K562 (cell line): ENCODE measurements at regions not wholly inside any gene's neighbourhood (a gene's known extent, or its start where the extent isn't known, plus 50 kb on each side); places are given as distances from the start of the nearest gene placed in this dataset.

ENCODE experiments used
- ATAC-seq: fragments of 200-7000 bp; cut with Tn5 transposase; 3 replicates; pipeline ENCODE4 v1.9.1; 2020; ENCODE audit warnings: moderate library complexity
- BruUV-seq: library from RNA; stranded (reverse); fragments of 400-500 nt; replicated peaks from 2 replicates; lab custom pipeline; 2021; lab: Mats Ljungman, UMichigan
- CTCF ChIA-PET: fragments of 300-600 bp; formaldehyde crosslinking; extraction: SDS; loops from one replicate; lab custom pipeline; 2021; ENCODE audit warnings: low intra/inter-chr PET ratio; lab: Yijun Ruan, JAX
- POLR2A ChIA-PET: fragments of 300-600, 350-650 bp; sonication (Branson Sonifier 250); formaldehyde crosslinking; extraction: SDS; loops from one replicate; lab custom pipeline; 2021; ENCODE audit warnings: antibody characterized with exemption, inconsistent platforms; lab: Yijun Ruan, JAX
- DNase-seq, 4 experiments: peaks; one replicate each; pipeline versions ENCODE4 v3.0.0 to v3.0.0-alpha.2; 2011 to 2018; ENCODE audit warnings: low spot score in 3 of 4, mixed read lengths in 3 of 4; ENCODE audit errors: extremely low read depth in 1 of 4
- FAIRE-seq: peaks from 2 replicates; lab custom pipeline; 2011; peaks lifted over from hg19 to GRCh38; lab: Jason Lieb, UNC
- H2AFZ ChIP-seq: 2 replicates; pipeline ENCODE4 v1.6.0; 2011; ENCODE audit warnings: low read depth, low read length, control low read depth, inconsistent platforms
- H3K27ac ChIP-seq: fragments of 200-600 bp; 3 replicates; pipeline ENCODE4 v1.8.0; 2011; ENCODE audit warnings: low read depth, mild to moderate bottlenecking, control low read depth, inconsistent platforms, low read length, moderate library complexity, mixed read lengths; ENCODE audit errors: extremely low read depth
- H3K27me3 ChIP-seq, 2 experiments: fragments of 300-600 bp in 1 of 2; 2 replicates in 1 of 2; 3 replicates in 1 of 2; pipeline versions ENCODE4 v1.6.0 to v1.8.0; 2011; ENCODE audit warnings: inconsistent platforms in 2 of 2, low read length in 2 of 2, mild to moderate bottlenecking in 1 of 2, mixed read lengths in 1 of 2, moderate library complexity in 1 of 2; ENCODE audit not compliant: control insufficient read depth in 2 of 2, insufficient read depth in 2 of 2
- H3K36me3 ChIP-seq: fragments of 300-600 bp; 3 replicates; pipeline ENCODE4 v1.8.0; 2011; ENCODE audit warnings: mild to moderate bottlenecking, low read length, inconsistent platforms; ENCODE audit not compliant: control insufficient read depth, insufficient read depth
- H3K4me1 ChIP-seq, 2 experiments: fragments of 200-600 bp in 1 of 2; replicated peaks in 1 of 2; 2 replicates in 1 of 2; 3 replicates in 1 of 2; pipeline versions ENCODE4 v1.5.1 to v1.8.0; 2011; ENCODE audit warnings: inconsistent platforms in 2 of 2, low read length in 2 of 2, mild to moderate bottlenecking in 1 of 2, mixed read lengths in 1 of 2, moderate library complexity in 1 of 2; ENCODE audit not compliant: control insufficient read depth in 2 of 2, insufficient read depth in 2 of 2
- H3K4me2 ChIP-seq: 2 replicates; pipeline ENCODE4 v1.6.1; 2011; ENCODE audit warnings: low read length, control low read depth, inconsistent platforms, mixed read lengths; ENCODE audit not compliant: insufficient read depth
- H3K4me3 ChIP-seq: fragments of 200-600 bp; sonication (generic), shearing (Covaris generic); 2 replicates; pipeline ENCODE4 v1.5.1; 2016; ENCODE audit warnings: control low read depth, inconsistent platforms
- H3K79me2 ChIP-seq: fragments of 200-600 bp; 3 replicates; pipeline ENCODE4 v1.8.0; 2011; ENCODE audit warnings: low read length, inconsistent platforms; ENCODE audit not compliant: control insufficient read depth, insufficient read depth
- H3K9ac ChIP-seq, 2 experiments: 2 replicates each; pipeline versions ENCODE4 v1.6.0 to v1.6.1; 2011; ENCODE audit warnings: low read depth in 2 of 2, low read length in 2 of 2, control low read depth in 1 of 2, inconsistent platforms in 1 of 2, mild to moderate bottlenecking in 1 of 2, mixed read lengths in 1 of 2; ENCODE audit not compliant: insufficient read depth in 1 of 2
- H3K9me1 ChIP-seq: one replicate; pipeline ENCODE4 v1.6.0; 2011; ENCODE audit warnings: inconsistent platforms, mild to moderate bottlenecking, low read length, moderate library complexity; ENCODE audit not compliant: control insufficient read depth, insufficient read depth
- H3K9me3 ChIP-seq: replicated peaks from 2 replicates; pipeline ENCODE4 v1.5.1; 2011; ENCODE audit warnings: low read depth, low read length, inconsistent platforms; ENCODE audit not compliant: control insufficient read depth, insufficient read depth
- H4K20me1 ChIP-seq: replicated peaks from 2 replicates; pipeline ENCODE4 v1.6.1; 2011; ENCODE audit warnings: low read length, inconsistent platforms, mixed read lengths; ENCODE audit not compliant: control insufficient read depth, insufficient read depth
- LEF1 ChIP-seq: fragments of 450-650 bp; IDR thresholded peaks from 2 replicates; pipeline ENCODE4 v1.6.1; 2016; ENCODE audit warnings: mild to moderate bottlenecking
- NFATC3 ChIP-seq: fragments of 450-650 bp; IDR thresholded peaks from 2 replicates; pipeline ENCODE4 v1.6.1; 2017; ENCODE audit warnings: mild to moderate bottlenecking
- NR4A1 ChIP-seq, 2 experiments: fragments of 250-450 bp in 1 of 2; fragments of 450-650 bp in 1 of 2; sonication (Bioruptor Pico) in 1 of 2; IDR thresholded peaks; 2 replicates each; pipeline versions ENCODE4 v1.4.0 to v1.6.1; 2016 to 2020; ENCODE audit warnings: mild to moderate bottlenecking in 2 of 2, missing compliant biosample characterization in 1 of 2, missing genetic modification characterization in 1 of 2, moderate library complexity in 1 of 2
- SMAD1 ChIP-seq: fragments of 150-350 bp; IDR thresholded peaks from 2 replicates; pipeline ENCODE4 v1.6.1; 2014; ENCODE audit warnings: low read length, low read depth; ENCODE audit not compliant: partially characterized antibody
- SMARCA4 ChIP-seq: fragments of 450-650 bp; IDR thresholded peaks from 2 replicates; pipeline ENCODE4 v1.6.1; 2016
- SP2 ChIP-seq: IDR thresholded peaks from 2 replicates; pipeline ENCODE4 v1.6.1; 2011; ENCODE audit warnings: mild to moderate bottlenecking, low read depth, low read length, moderate library complexity; ENCODE audit not compliant: poor library complexity, severe bottlenecking; ENCODE audit errors: extremely low read depth
- SRF ChIP-seq, 2 experiments: fragments of 250-450, 450-650 bp in 1 of 2; sonication (Bioruptor Pico) in 1 of 2; sonication (generic) in 1 of 2; formaldehyde crosslinking; IDR thresholded peaks; 2 replicates each; pipeline versions ENCODE4 v1.5.0 to v1.5.1; 2020 to 2022; ENCODE audit warnings: mild to moderate bottlenecking in 1 of 2, missing genetic modification reagents in 1 of 2
- TCFL5 ChIP-seq: fragments of 250-450 bp; sonication (Bioruptor Pico); conservative IDR thresholded peaks from 2 replicates; pipeline ENCODE4 v1.6.1; 2021; ENCODE audit warnings: mild to moderate bottlenecking, moderate library complexity, matching md5 sums
- ZC3H11A ChIP-seq: IDR thresholded peaks from 2 replicates; pipeline ENCODE4 v1.6.1; 2012; ENCODE audit warnings: low read depth, low read length, improper control_type of control experiment
- ZNF3 ChIP-seq: fragments of 250-450 bp; sonication (Bioruptor Pico); IDR thresholded peaks from 2 replicates; pipeline ENCODE4 v1.5.0; 2021; ENCODE audit warnings: mild to moderate bottlenecking, moderate library complexity
- ZNF57 ChIP-seq: fragments of 450-650 bp; formaldehyde crosslinking; IDR thresholded peaks from 2 replicates; pipeline ENCODE4 v1.4.0; 2020; ENCODE audit warnings: mild to moderate bottlenecking, moderate library complexity
- WGBS: fragments of 100-300 bp; shearing (Covaris generic); methylation state at CpG from one replicate; pipeline ENCODE4 v1.1.6; 2016; ENCODE audit warnings: low coverage, mixed read lengths; ENCODE audit not compliant: insufficient coverage; ENCODE audit errors: missing lambda C conversion rate; 5-methylcytosine and 5-hydroxymethylcytosine counted together
- in situ Hi-C: fragments of 300-500 bp; cut with MboI; formaldehyde crosslinking; loops from 4 replicates; pipeline ENCODE4 v1.15.0; 2018; ENCODE audit warnings: inconsistent platforms, mixed read lengths
- intact Hi-C: fragments of 100-400 bp; cut with micrococcal nuclease; formaldehyde crosslinking; loops from 2 replicates; pipeline ENCODE4 v1.14.2; 2022
- TF ChIP-seq, protein P1 (sequence below): fragments of 450-650 bp; IDR thresholded peaks from 2 replicates; pipeline ENCODE4 v1.6.1; 2014; ENCODE audit warnings: low read depth, mild to moderate bottlenecking, moderate library complexity, borderline replicate concordance
- TF ChIP-seq, protein P2 (sequence below): fragments of 250-450 bp; sonication (Bioruptor Pico); IDR thresholded peaks from 2 replicates; pipeline ENCODE4 v1.5.0; 2021; ENCODE audit warnings: mild to moderate bottlenecking, borderline replicate concordance
- TF ChIP-seq, protein P3 (sequence below): fragments of 200-800 bp; sonication (Bioruptor generic); IDR thresholded peaks from 2 replicates; pipeline ENCODE4 v1.6.1; 2016; ENCODE audit warnings: missing genetic modification characterization, missing compliant biosample characterization

DNA sequence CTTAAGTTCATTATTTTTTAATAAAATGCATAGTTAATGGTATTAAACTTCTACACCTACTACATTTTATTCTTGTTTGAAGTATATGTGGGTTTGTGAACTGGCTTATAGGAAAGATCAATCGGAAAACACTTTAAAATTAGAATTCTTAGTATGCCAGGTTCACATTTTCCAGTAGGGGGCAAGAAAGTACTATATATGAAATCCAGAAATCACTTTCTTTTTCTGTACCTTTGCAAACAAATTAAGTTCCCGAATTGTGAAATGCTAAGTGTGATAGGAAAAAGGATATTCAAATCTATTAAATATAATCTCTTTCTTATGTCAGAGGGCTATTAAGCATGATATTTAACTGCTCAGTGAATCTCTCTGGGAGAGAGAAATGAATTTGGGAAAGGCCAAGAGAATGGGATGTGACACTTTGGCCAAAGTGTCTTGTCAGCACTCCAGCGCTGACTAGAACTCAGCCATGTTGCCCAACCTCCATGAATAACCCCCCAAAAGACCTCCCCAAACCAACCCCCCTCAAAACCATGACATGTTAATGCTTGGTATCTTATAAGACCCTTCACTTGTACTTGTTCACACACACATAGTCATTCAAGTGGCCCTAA lies 122.6 kb upstream of the SLC10A2 start:
- WGBS, result 0% methylated on average over 3 of the region's 3 CpGs
- Histone ChIP-seq H3K4me1 (no peaks in the 10 kb centered on the region), H3K36me3 (no peaks in the 10 kb centered on the region), H3K4me3 (no peak overlapping the region), H3K79me2 (no peaks in the 10 kb centered on the region), H3K9me3 (no peaks in the 10 kb centered on the region), H4K20me1 (no peaks in the 10 kb centered on the region), H3K27ac (no peak overlapping the region), H3K9me1 (no peaks in the 10 kb centered on the region), H3K27me3 (no peaks in the 10 kb centered on the region), H3K4me2 (no peak overlapping the region), H2AFZ (no peak overlapping the region), H3K9ac (no peak overlapping the region)
- CTCF ChIA-PET, result no interaction called here
- intact Hi-C loops, result no loop called here
- ATAC-seq, result no peak
- POLR2A ChIA-PET, result no interaction called here
- BruUV-seq, result no TSS peak
- in situ Hi-C loops, result no loop called here
- no peak for FAIRE-seq
- DNase-seq, result no peak
- TF ChIP-seq, protein P1, sequence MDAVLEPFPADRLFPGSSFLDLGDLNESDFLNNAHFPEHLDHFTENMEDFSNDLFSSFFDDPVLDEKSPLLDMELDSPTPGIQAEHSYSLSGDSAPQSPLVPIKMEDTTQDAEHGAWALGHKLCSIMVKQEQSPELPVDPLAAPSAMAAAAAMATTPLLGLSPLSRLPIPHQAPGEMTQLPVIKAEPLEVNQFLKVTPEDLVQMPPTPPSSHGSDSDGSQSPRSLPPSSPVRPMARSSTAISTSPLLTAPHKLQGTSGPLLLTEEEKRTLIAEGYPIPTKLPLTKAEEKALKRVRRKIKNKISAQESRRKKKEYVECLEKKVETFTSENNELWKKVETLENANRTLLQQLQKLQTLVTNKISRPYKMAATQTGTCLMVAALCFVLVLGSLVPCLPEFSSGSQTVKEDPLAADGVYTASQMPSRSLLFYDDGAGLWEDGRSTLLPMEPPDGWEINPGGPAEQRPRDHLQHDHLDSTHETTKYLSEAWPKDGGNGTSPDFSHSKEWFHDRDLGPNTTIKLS, result no peak
- TF ChIP-seq, protein P2, sequence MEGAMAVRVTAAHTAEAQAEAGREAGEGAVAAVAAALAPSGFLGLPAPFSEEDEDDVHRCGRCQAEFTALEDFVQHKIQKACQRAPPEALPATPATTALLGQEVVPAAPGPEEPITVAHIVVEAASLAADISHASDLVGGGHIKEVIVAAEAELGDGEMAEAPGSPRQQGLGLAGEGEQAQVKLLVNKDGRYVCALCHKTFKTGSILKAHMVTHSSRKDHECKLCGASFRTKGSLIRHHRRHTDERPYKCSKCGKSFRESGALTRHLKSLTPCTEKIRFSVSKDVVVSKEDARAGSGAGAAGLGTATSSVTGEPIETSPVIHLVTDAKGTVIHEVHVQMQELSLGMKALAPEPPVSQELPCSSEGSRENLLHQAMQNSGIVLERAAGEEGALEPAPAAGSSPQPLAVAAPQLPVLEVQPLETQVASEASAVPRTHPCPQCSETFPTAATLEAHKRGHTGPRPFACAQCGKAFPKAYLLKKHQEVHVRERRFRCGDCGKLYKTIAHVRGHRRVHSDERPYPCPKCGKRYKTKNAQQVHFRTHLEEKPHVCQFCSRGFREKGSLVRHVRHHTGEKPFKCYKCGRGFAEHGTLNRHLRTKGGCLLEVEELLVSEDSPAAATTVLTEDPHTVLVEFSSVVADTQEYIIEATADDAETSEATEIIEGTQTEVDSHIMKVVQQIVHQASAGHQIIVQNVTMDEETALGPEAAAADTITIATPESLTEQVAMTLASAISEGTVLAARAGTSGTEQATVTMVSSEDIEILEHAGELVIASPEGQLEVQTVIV (CRISPR knock-in tag), result no peak
- TF ChIP-seq ZC3H11A (no peak), SMARCA4 (no peak), SMAD1 (no peak), ZNF57 (CRISPR knock-in tag) (no peak), ZNF3 (no peak), NR4A1 (CRISPR knock-in tag; IDR thresholded peaks at IDR 0.05) (no peak), NR4A1 (tag; IDR thresholded peaks at IDR 0.05) (no peak), NFATC3 (no peak), SP2 (no peak), TCFL5 (CRISPR knock-in tag) (no peak), LEF1 (no peak), SRF (CRISPR knock-in tag; IDR thresholded peaks at IDR 0.05) (no peak)
- TF ChIP-seq, protein P3, sequence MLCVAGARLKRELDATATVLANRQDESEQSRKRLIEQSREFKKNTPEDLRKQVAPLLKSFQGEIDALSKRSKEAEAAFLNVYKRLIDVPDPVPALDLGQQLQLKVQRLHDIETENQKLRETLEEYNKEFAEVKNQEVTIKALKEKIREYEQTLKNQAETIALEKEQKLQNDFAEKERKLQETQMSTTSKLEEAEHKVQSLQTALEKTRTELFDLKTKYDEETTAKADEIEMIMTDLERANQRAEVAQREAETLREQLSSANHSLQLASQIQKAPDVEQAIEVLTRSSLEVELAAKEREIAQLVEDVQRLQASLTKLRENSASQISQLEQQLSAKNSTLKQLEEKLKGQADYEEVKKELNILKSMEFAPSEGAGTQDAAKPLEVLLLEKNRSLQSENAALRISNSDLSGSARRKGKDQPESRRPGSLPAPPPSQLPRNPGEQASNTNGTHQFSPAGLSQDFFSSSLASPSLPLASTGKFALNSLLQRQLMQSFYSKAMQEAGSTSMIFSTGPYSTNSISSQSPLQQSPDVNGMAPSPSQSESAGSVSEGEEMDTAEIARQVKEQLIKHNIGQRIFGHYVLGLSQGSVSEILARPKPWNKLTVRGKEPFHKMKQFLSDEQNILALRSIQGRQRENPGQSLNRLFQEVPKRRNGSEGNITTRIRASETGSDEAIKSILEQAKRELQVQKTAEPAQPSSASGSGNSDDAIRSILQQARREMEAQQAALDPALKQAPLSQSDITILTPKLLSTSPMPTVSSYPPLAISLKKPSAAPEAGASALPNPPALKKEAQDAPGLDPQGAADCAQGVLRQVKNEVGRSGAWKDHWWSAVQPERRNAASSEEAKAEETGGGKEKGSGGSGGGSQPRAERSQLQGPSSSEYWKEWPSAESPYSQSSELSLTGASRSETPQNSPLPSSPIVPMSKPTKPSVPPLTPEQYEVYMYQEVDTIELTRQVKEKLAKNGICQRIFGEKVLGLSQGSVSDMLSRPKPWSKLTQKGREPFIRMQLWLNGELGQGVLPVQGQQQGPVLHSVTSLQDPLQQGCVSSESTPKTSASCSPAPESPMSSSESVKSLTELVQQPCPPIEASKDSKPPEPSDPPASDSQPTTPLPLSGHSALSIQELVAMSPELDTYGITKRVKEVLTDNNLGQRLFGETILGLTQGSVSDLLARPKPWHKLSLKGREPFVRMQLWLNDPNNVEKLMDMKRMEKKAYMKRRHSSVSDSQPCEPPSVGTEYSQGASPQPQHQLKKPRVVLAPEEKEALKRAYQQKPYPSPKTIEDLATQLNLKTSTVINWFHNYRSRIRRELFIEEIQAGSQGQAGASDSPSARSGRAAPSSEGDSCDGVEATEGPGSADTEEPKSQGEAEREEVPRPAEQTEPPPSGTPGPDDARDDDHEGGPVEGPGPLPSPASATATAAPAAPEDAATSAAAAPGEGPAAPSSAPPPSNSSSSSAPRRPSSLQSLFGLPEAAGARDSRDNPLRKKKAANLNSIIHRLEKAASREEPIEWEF (CRISPR knock-in tag), result no peak
